ENCODE measurements at regions not wholly inside any gene's neighbourhood (a gene's known extent, or its start where the extent isn't known, plus 50 kb on each side); places are given as distances from the start of the nearest gene placed in this dataset.

GRCh38 chrX:23269923-23270322 is 64.7 kb upstream of the PTCHD1 start:
- H3K27me3 ChIP-seq = no peaks in the 10 kb centered on the region
- no peaks in the 10 kb centered on the region for H3K9me3 ChIP-seq
- no peak overlapping the region for H3K4me3 ChIP-seq (replicated peaks in 1 of 3)
- H3K4me1 ChIP-seq = no peaks in the 10 kb centered on the region
- DNase-seq = no peak
- 91 to 93% methylated on average over 3 of the region's 3 CpGs for WGBS, 2 donors
- TF ChIP-seq, protein P1, sequence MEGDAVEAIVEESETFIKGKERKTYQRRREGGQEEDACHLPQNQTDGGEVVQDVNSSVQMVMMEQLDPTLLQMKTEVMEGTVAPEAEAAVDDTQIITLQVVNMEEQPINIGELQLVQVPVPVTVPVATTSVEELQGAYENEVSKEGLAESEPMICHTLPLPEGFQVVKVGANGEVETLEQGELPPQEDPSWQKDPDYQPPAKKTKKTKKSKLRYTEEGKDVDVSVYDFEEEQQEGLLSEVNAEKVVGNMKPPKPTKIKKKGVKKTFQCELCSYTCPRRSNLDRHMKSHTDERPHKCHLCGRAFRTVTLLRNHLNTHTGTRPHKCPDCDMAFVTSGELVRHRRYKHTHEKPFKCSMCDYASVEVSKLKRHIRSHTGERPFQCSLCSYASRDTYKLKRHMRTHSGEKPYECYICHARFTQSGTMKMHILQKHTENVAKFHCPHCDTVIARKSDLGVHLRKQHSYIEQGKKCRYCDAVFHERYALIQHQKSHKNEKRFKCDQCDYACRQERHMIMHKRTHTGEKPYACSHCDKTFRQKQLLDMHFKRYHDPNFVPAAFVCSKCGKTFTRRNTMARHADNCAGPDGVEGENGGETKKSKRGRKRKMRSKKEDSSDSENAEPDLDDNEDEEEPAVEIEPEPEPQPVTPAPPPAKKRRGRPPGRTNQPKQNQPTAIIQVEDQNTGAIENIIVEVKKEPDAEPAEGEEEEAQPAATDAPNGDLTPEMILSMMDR (IDR thresholded peaks at IDR 0.05) = no peak
- no peak for TF ChIP-seq POLR2A (IDR thresholded peaks at IDR 0.05)
- H3K36me3 ChIP-seq = no peaks in the 10 kb centered on the region
- intact Hi-C loops (cut with DNase I) = no loop called here
- H3K27ac ChIP-seq = no peak overlapping the region

DNA sequence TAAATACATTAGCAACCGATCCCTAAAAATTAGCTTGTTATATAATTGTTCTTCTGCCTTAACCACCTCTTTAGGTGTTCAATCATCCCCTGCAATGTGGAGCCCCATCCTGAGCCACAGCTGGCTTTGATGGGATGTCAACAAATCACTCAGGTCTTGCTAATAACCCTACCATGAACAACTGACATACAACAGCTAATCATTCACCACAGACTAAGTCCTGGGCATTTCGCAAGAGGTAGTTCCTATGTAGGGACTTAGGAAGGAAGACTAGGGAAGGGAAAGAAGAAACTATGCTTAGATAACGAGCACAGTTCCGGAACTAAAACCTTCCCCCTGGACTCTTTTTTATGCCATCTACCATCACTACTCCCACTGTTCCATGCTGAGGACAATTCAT is 63.6 kb upstream of the PTCHD1 start:
- intact Hi-C loops (cut with DNase I) = no loop called here
- Histone ChIP-seq H3K27ac (no peak overlapping the region), H3K36me3 (no peaks in the 10 kb centered on the region), H3K4me1 (no peaks in the 10 kb centered on the region), H3K9me3 (no peaks in the 10 kb centered on the region), H3K27me3 (no peaks in the 10 kb centered on the region), H3K4me3 (replicated peaks in 1 of 3) (no peak overlapping the region)
- no peak for DNase-seq
- WGBS, 2 donors = 93 to 99% methylated on average over 4 of the region's 4 CpGs
- no peak for TF ChIP-seq POLR2A (IDR thresholded peaks at IDR 0.05)
- TF ChIP-seq, protein P1 (IDR thresholded peaks at IDR 0.05) = no peak

DNA sequence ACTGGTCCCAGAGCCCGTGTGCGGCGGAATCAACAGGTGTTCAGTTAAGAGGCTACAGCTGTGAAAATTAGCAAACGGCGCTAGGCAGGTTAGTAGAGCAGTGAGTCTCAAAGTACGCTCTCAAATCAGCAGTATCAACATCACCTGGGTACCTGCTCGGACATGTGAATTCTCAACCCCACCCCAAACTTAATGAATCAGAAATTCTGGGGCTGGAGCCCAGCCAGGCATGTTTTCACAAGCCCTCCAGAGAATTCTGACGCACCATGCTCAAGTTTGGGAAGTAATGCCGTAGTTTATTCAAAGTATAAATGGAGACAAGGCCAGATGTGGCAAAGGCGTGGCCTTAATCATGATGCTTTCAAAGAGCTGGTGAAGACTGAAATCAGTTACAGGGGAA is 58.2 kb upstream of the PTCHD1 start:
- intact Hi-C loops (cut with DNase I) = no loop called here
- Histone ChIP-seq H3K36me3 (no peaks in the 10 kb centered on the region), H3K27me3 (no peaks in the 10 kb centered on the region), H3K4me1 (no peaks in the 10 kb centered on the region), H3K27ac (no peak overlapping the region), H3K9me3 (no peaks in the 10 kb centered on the region), H3K4me3 (replicated peaks in 1 of 3) (no peak overlapping the region)
- peak; percentile 29 to 63 for DNase-seq
- TF ChIP-seq POLR2A (IDR thresholded peaks at IDR 0.05) = no peak
- TF ChIP-seq, protein P1 (IDR thresholded peaks at IDR 0.05) = no peak
- WGBS, 2 donors = 57 to 58% methylated on average over 10 of the region's 10 CpGs

Measured in thyroid gland (tissue), 4 donors.